ENCODE measurements at regions not wholly inside any gene's neighbourhood (a gene's known extent, or its start where the extent isn't known, plus 50 kb on each side); places are given as distances from the start of the nearest gene placed in this dataset.

- TF ChIP-seq, protein P1, sequence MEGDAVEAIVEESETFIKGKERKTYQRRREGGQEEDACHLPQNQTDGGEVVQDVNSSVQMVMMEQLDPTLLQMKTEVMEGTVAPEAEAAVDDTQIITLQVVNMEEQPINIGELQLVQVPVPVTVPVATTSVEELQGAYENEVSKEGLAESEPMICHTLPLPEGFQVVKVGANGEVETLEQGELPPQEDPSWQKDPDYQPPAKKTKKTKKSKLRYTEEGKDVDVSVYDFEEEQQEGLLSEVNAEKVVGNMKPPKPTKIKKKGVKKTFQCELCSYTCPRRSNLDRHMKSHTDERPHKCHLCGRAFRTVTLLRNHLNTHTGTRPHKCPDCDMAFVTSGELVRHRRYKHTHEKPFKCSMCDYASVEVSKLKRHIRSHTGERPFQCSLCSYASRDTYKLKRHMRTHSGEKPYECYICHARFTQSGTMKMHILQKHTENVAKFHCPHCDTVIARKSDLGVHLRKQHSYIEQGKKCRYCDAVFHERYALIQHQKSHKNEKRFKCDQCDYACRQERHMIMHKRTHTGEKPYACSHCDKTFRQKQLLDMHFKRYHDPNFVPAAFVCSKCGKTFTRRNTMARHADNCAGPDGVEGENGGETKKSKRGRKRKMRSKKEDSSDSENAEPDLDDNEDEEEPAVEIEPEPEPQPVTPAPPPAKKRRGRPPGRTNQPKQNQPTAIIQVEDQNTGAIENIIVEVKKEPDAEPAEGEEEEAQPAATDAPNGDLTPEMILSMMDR (IDR thresholded peaks at IDR 0.05) = no peak
- no peak for TF ChIP-seq POLR2AphosphoS5 (IDR thresholded peaks at IDR 0.05)
- no peak for TF ChIP-seq POLR2A (IDR thresholded peaks at IDR 0.05)
Measured at GRCh38 chr9:134538856-134539566, 102.6 kb upstream of the COL5A1 start.

All from prostate gland (tissue), 2 donors.